SK-N-SH treated with all-trans-retinoic acid at 6 μM for 48 hours (cell line): ENCODE measurements at regions not wholly inside any gene's neighbourhood (a gene's known extent, or its start where the extent isn't known, plus 50 kb on each side); places are given as distances from the start of the nearest gene placed in this dataset.

Experiments
- ATAC-seq: fragments of 200-7000 bp; cut with Tn5 transposase; 3 replicates; pipeline ENCODE4 v1.9.1; 2020; ENCODE audit warnings: mild to moderate bottlenecking, moderate library complexity
- ARNTL ChIP-seq: fragments of 450-650 bp; formaldehyde crosslinking; IDR thresholded peaks from 2 replicates; pipeline ENCODE4 v1.5.0; 2020; ENCODE audit warnings: low read depth, mild to moderate bottlenecking, moderate library complexity, borderline replicate concordance
- BACH2 ChIP-seq: fragments of 250-450 bp; sonication (Bioruptor Pico); IDR thresholded peaks from 2 replicates; pipeline ENCODE4 v1.9.0; 2021; ENCODE audit warnings: mild to moderate bottlenecking, borderline replicate concordance
- CSDC2 ChIP-seq: fragments of 250-450 bp; sonication (Bioruptor Pico); IDR thresholded peaks from 2 replicates; pipeline ENCODE4 v1.5.0; 2020; ENCODE audit warnings: mild to moderate bottlenecking, moderate library complexity
- ESRRG ChIP-seq: fragments of 250-450 bp; sonication (Bioruptor Pico); IDR thresholded peaks from 2 replicates; pipeline ENCODE4 v1.6.1; 2021; ENCODE audit warnings: mild to moderate bottlenecking
- GLIS3 ChIP-seq: fragments of 250-450 bp; sonication (Bioruptor Pico); IDR thresholded peaks from 2 replicates; pipeline ENCODE4 v1.5.0; 2020; ENCODE audit warnings: mild to moderate bottlenecking, moderate library complexity
- ISL1 ChIP-seq: fragments of 250-450 bp; sonication (Bioruptor Pico); IDR thresholded peaks from 2 replicates; pipeline ENCODE4 v2.1.2; 2022; ENCODE audit warnings: mild to moderate bottlenecking, moderate library complexity
- RARB ChIP-seq: fragments of 250-450 bp; sonication (Bioruptor Pico); IDR thresholded peaks from 2 replicates; pipeline ENCODE4 v1.8.0; 2021; ENCODE audit warnings: mild to moderate bottlenecking, moderate library complexity
- SNAI2 ChIP-seq: fragments of 250-450 bp; sonication (Bioruptor Pico); IDR thresholded peaks from 2 replicates; pipeline ENCODE4 v1.5.0; 2020; ENCODE audit warnings: mild to moderate bottlenecking, moderate library complexity
- TCF4 ChIP-seq: fragments of 250-450 bp; sonication (Bioruptor Pico); IDR thresholded peaks from 2 replicates; pipeline ENCODE4 v1.8.0; 2021; ENCODE audit warnings: mild to moderate bottlenecking, moderate library complexity, borderline replicate concordance
- TOX ChIP-seq: fragments of 250-450 bp; sonication (Bioruptor Pico); IDR thresholded peaks from 2 replicates; pipeline ENCODE4 v1.8.0; 2021; ENCODE audit warnings: mild to moderate bottlenecking, moderate library complexity, borderline replicate concordance
- ZC3H10 ChIP-seq: fragments of 250-450 bp; sonication (Bioruptor Pico); IDR thresholded peaks from 2 replicates; pipeline ENCODE4 v1.5.1; 2021; ENCODE audit warnings: mild to moderate bottlenecking, moderate library complexity
- ZFP30 ChIP-seq: fragments of 450-650 bp; formaldehyde crosslinking; IDR thresholded peaks from 2 replicates; pipeline ENCODE4 v1.5.0; 2022; ENCODE audit warnings: mild to moderate bottlenecking, moderate library complexity
- ZNF565 ChIP-seq: fragments of 450-650 bp; formaldehyde crosslinking; conservative IDR thresholded peaks from 2 replicates; pipeline ENCODE4 v1.5.0; 2020; ENCODE audit warnings: low read depth, mild to moderate bottlenecking, moderate library complexity
- ZNF70 ChIP-seq: fragments of 450-650 bp; formaldehyde crosslinking; IDR thresholded peaks from 2 replicates; pipeline ENCODE4 v1.5.0; 2020; ENCODE audit warnings: mild to moderate bottlenecking, moderate library complexity
- ZNF8 ChIP-seq: fragments of 450-650 bp; formaldehyde crosslinking; IDR thresholded peaks from 2 replicates; pipeline ENCODE4 v1.5.0; 2020; ENCODE audit warnings: mild to moderate bottlenecking, moderate library complexity
- TF ChIP-seq, protein P1 (sequence below): fragments of 250-450 bp; sonication (Bioruptor Pico); IDR thresholded peaks from 2 replicates; pipeline ENCODE4 v1.5.1; 2020; ENCODE audit warnings: low read depth, mild to moderate bottlenecking, moderate library complexity
- TF ChIP-seq, protein P2 (sequence below): fragments of 250-450 bp; sonication (Bioruptor Pico); IDR thresholded peaks from 2 replicates; pipeline ENCODE4 v1.8.0; 2021; ENCODE audit warnings: low read depth, mild to moderate bottlenecking, moderate library complexity, borderline replicate concordance
- TF ChIP-seq, protein P3 (sequence below): fragments of 250-450 bp; sonication (Bioruptor Pico); IDR thresholded peaks from 2 replicates; pipeline ENCODE4 v1.8.0; 2020; ENCODE audit warnings: mild to moderate bottlenecking, moderate library complexity, borderline replicate concordance
- TF ChIP-seq, protein P4 (sequence below): fragments of 250-450 bp; sonication (Bioruptor Pico); IDR thresholded peaks from 2 replicates; pipeline ENCODE4 v1.5.1; 2021; ENCODE audit warnings: mild to moderate bottlenecking, moderate library complexity

DNA sequence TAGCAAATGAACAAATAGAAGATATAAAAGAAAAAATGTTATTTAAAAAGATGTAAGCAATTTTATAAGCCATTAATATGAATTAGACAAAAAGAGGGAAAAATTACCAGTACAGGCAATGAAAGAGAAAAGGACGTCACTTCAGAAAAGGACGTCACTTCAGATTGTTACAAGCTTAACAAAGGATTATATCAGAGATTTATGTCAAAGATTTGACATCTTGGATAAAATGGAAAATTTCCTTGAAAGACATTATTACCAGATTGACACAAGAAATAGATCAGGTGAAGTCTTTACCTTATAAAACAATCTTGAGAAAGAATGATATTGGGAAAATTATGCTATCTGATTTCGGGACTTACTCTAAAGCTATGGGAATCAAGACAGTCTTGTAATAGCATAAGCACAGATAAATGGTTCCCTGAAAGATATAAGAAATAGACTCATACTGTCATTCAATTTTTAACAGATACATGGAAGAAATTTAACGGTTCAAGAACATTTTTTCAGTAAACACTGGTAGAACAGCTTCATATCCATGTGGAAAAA, 625.4 kb upstream of the EDIL3 start:
- no peak for ATAC-seq
- TF ChIP-seq, protein P1, sequence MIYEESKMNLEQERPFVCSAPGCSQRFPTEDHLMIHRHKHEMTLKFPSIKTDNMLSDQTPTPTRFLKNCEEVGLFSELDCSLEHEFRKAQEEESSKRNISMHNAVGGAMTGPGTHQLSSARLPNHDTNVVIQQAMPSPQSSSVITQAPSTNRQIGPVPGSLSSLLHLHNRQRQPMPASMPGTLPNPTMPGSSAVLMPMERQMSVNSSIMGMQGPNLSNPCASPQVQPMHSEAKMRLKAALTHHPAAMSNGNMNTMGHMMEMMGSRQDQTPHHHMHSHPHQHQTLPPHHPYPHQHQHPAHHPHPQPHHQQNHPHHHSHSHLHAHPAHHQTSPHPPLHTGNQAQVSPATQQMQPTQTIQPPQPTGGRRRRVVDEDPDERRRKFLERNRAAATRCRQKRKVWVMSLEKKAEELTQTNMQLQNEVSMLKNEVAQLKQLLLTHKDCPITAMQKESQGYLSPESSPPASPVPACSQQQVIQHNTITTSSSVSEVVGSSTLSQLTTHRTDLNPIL (CRISPR knock-in tag): no peak
- TF ChIP-seq, protein P2, sequence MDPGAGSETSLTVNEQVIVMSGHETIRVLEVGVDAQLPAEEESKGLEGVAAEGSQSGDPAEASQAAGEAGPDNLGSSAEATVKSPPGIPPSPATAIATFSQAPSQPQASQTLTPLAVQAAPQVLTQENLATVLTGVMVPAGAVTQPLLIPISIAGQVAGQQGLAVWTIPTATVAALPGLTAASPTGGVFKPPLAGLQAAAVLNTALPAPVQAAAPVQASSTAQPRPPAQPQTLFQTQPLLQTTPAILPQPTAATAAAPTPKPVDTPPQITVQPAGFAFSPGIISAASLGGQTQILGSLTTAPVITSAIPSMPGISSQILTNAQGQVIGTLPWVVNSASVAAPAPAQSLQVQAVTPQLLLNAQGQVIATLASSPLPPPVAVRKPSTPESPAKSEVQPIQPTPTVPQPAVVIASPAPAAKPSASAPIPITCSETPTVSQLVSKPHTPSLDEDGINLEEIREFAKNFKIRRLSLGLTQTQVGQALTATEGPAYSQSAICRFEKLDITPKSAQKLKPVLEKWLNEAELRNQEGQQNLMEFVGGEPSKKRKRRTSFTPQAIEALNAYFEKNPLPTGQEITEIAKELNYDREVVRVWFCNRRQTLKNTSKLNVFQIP (CRISPR knock-in tag): no peak
- no peak for TF ChIP-seq ZNF8
- no peak for TF ChIP-seq ARNTL
- TF ChIP-seq CSDC2 (CRISPR knock-in tag): no peak
- no peak for TF ChIP-seq ISL1 (CRISPR knock-in tag)
- no peak for TF ChIP-seq BACH2
- no peak for TF ChIP-seq ZFP30
- no peak for TF ChIP-seq ZC3H10 (CRISPR knock-in tag)

DNA sequence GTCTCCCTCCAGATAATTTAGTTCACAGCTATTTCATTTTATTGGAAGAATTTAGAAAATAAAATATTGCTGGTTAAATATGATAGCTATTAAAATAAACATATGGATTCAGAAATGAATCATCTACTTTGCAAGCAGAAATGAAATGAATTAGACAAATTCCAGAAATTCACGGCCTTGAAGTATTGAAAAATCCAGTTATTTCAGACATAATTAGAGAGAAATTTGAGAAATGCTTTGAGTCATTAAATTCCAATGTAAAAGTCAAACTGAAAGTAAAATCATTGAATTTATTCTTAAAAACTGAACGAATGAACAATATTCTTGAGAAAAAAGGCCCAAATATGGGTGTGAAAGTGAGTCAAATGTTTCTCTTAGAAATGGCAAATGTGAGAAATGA, 632.6 kb upstream of the EDIL3 start:
- TF ChIP-seq TOX: no peak
- TF ChIP-seq, protein P1 (CRISPR knock-in tag): no peak
- no peak for TF ChIP-seq SNAI2 (CRISPR knock-in tag)
- TF ChIP-seq CSDC2 (CRISPR knock-in tag): no peak
- TF ChIP-seq, protein P3, sequence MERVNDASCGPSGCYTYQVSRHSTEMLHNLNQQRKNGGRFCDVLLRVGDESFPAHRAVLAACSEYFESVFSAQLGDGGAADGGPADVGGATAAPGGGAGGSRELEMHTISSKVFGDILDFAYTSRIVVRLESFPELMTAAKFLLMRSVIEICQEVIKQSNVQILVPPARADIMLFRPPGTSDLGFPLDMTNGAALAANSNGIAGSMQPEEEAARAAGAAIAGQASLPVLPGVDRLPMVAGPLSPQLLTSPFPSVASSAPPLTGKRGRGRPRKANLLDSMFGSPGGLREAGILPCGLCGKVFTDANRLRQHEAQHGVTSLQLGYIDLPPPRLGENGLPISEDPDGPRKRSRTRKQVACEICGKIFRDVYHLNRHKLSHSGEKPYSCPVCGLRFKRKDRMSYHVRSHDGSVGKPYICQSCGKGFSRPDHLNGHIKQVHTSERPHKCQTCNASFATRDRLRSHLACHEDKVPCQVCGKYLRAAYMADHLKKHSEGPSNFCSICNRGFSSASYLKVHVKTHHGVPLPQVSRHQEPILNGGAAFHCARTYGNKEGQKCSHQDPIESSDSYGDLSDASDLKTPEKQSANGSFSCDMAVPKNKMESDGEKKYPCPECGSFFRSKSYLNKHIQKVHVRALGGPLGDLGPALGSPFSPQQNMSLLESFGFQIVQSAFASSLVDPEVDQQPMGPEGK: no peak
- no peak for TF ChIP-seq GLIS3
- TF ChIP-seq BACH2: no peak
- TF ChIP-seq, protein P4, sequence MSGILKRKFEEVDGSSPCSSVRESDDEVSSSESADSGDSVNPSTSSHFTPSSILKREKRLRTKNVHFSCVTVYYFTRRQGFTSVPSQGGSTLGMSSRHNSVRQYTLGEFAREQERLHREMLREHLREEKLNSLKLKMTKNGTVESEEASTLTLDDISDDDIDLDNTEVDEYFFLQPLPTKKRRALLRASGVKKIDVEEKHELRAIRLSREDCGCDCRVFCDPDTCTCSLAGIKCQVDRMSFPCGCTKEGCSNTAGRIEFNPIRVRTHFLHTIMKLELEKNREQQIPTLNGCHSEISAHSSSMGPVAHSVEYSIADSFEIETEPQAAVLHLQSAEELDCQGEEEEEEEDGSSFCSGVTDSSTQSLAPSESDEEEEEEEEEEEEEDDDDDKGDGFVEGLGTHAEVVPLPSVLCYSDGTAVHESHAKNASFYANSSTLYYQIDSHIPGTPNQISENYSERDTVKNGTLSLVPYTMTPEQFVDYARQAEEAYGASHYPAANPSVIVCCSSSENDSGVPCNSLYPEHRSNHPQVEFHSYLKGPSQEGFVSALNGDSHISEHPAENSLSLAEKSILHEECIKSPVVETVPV (CRISPR knock-in tag): no peak
- TF ChIP-seq ZNF8: no peak
- no peak for TF ChIP-seq ZC3H10 (CRISPR knock-in tag)
- no peak for TF ChIP-seq ZFP30
- TF ChIP-seq TCF4 (CRISPR knock-in tag): no peak
- no peak for TF ChIP-seq ZNF565 (CRISPR knock-in tag)
- no peak for TF ChIP-seq ZNF70 (CRISPR knock-in tag)
- ATAC-seq: no peak

DNA sequence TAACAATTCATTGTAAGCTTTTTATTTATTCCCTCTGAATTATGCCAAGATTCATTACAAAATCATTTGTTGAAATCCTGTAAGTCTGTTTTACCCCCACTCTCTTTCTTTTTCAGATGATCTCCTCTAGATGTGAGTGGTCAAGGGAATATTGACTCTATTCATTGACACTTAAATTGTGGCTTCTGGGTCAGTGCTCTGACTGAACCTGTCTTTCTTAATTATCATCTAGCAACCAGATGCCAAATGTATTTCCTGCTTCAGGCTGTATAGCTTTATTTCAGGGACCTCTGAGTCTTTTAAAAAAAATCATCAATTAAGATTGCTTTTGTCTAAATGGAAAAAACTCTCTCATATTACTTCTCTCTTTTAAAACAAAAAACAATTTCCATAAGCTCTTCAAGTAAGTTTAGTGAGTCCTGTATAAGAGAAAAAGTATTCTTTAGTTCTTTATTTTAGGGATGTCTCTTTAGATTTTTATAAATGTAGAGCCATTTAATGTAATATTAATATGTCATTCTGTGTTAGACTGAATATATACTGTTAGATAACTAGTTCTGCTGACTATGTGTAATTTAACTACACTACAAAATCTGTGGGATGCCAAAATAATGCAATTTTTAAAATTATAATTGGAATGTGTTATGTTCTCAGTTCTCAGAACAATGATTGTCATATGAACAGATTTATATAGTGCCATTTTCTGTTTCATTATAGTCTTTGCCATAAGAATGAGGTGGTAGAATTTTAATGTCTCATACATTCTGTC, 645.8 kb upstream of the EDIL3 start:
- TF ChIP-seq ISL1 (CRISPR knock-in tag): no peak
- TF ChIP-seq GLIS3: no peak
- no peak for TF ChIP-seq ZNF70 (CRISPR knock-in tag)
- TF ChIP-seq ZFP30: no peak
- TF ChIP-seq RARB (CRISPR knock-in tag): no peak
- no peak for TF ChIP-seq ZC3H10 (CRISPR knock-in tag)
- TF ChIP-seq ZNF8: no peak
- TF ChIP-seq SNAI2 (CRISPR knock-in tag): no peak
- TF ChIP-seq ESRRG: no peak
- TF ChIP-seq, protein P1 (CRISPR knock-in tag): no peak
- TF ChIP-seq CSDC2 (CRISPR knock-in tag): no peak
- no peak for TF ChIP-seq BACH2
- no peak for TF ChIP-seq TCF4 (CRISPR knock-in tag)
- TF ChIP-seq, all 23 proteins: peak for 0
- ATAC-seq: no peak
